ENCODE measurements at regions not wholly inside any gene's neighbourhood (a gene's known extent, or its start where the extent isn't known, plus 50 kb on each side); places are given as distances from the start of the nearest gene placed in this dataset.

DNA sequence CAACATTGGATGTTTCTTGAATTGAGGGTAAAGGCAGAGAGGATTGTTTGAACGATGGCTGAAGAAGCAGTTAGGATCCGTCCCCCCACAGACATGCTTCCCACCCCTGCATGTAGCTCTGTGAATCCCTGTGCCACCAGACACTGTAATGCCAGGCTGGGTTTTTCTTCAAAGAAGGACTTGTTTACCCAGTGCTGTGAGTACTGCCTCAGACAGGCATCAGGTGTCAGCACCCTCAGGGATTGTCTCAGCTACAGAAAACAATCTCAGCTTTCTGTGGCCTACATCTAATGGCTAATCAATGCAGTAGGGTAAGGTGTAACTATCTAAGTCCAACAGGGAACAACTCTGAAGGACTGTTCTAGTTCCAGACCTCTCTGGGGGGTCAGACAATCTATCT lies 853.0 kb upstream of the EPHA7 start:
- TF ChIP-seq, protein P1, sequence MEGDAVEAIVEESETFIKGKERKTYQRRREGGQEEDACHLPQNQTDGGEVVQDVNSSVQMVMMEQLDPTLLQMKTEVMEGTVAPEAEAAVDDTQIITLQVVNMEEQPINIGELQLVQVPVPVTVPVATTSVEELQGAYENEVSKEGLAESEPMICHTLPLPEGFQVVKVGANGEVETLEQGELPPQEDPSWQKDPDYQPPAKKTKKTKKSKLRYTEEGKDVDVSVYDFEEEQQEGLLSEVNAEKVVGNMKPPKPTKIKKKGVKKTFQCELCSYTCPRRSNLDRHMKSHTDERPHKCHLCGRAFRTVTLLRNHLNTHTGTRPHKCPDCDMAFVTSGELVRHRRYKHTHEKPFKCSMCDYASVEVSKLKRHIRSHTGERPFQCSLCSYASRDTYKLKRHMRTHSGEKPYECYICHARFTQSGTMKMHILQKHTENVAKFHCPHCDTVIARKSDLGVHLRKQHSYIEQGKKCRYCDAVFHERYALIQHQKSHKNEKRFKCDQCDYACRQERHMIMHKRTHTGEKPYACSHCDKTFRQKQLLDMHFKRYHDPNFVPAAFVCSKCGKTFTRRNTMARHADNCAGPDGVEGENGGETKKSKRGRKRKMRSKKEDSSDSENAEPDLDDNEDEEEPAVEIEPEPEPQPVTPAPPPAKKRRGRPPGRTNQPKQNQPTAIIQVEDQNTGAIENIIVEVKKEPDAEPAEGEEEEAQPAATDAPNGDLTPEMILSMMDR (IDR thresholded peaks at IDR 0.05 in 2 of 3, conservative IDR thresholded peaks at IDR 0.05 in 1 of 3; ENCODE audit: borderline replicate concordance in 1 of 3, insufficient read depth in 1 of 3, low read depth in 2 of 3, low read length in 2 of 3): no peak
- TF ChIP-seq POLR2A (IDR thresholded peaks at IDR 0.05; ENCODE audit: borderline replicate concordance, extremely low read depth, insufficient read depth, insufficient read length): no peak
- no peak for TF ChIP-seq POLR2AphosphoS5 (IDR thresholded peaks at IDR 0.05; ENCODE audit: low read depth, low read length)
- no peak for TF ChIP-seq EZH2 (IDR thresholded peaks at IDR 0.05)
- no peak for TF ChIP-seq YY1 (IDR thresholded peaks at IDR 0.05; ENCODE audit: extremely low read depth, insufficient replicate concordance, low read depth, low read length)

All from HCT116 (cell line).